ENCODE measurements at regions not wholly inside any gene's neighbourhood (a gene's known extent, or its start where the extent isn't known, plus 50 kb on each side); places are given as distances from the start of the nearest gene placed in this dataset.

DNA sequence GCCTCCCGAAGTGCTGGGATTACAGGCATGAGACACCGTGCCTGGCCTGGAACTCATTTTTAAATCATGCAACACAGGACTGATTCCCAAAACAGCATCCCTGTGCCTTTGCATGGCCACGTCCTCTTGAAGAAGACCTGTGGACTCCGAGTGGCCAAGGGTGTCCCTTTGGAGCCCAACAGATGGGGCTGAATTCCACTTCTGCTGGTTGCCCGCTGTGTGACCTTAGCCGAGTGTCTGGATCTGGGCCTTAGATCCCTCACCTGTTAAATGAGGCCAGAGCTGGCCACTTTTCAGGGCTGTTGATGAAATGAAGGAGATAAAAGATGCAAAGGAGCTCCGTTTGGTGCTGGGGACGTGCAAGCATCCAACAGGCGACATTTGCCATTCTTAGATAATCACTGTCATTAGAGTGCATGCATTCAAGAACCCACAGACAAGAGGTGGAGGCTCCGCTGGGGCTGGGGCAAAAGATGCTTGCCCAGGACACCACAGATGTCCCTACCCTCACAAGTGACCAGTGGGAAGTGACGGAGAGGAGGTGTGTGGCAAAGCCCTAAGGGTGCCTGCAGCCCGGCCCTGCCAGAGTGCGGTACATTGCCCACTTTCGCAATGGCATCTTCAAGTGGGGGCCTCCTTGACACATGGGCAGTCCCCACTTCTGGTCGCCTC is 354.1 kb upstream of the TNRC6C start:
- TF ChIP-seq, protein P1, sequence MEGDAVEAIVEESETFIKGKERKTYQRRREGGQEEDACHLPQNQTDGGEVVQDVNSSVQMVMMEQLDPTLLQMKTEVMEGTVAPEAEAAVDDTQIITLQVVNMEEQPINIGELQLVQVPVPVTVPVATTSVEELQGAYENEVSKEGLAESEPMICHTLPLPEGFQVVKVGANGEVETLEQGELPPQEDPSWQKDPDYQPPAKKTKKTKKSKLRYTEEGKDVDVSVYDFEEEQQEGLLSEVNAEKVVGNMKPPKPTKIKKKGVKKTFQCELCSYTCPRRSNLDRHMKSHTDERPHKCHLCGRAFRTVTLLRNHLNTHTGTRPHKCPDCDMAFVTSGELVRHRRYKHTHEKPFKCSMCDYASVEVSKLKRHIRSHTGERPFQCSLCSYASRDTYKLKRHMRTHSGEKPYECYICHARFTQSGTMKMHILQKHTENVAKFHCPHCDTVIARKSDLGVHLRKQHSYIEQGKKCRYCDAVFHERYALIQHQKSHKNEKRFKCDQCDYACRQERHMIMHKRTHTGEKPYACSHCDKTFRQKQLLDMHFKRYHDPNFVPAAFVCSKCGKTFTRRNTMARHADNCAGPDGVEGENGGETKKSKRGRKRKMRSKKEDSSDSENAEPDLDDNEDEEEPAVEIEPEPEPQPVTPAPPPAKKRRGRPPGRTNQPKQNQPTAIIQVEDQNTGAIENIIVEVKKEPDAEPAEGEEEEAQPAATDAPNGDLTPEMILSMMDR (IDR thresholded peaks at IDR 0.05; ENCODE audit: insufficient read depth, low read length, severe bottlenecking) = no peak
- H3K4me3 ChIP-seq (ENCODE audit: low read depth, low read length) = no peak overlapping the region
- no peak for DNase-seq (ENCODE audit: low read depth)
- no peak for FAIRE-seq
- H3K27me3 ChIP-seq (ENCODE audit: control insufficient read depth, insufficient read depth, low read length) = no peaks in the 10 kb centered on the region
- no peaks in the 10 kb centered on the region for H3K36me3 ChIP-seq (ENCODE audit: control insufficient read depth, insufficient read depth, low read length)

DNA sequence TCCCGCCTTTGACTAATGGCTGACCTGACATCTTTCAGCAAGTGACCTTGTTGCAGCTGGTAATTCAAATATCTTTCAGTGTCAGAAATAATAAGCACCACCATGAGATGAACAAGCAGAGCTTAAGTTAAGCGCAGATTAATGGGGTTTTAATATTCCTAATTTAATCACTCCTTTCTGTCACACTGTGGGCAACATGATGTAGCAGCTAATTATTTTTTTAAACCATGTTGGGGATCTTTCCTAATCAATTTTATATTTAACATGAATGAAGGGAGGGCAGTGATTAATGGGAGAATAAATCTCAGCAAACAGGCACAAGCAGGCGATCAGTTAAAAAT is 353.6 kb upstream of the TNRC6C start:
- Histone ChIP-seq H3K4me3 (ENCODE audit: low read depth, low read length) (no peak overlapping the region), H3K36me3 (ENCODE audit: control insufficient read depth, insufficient read depth, low read length) (no peaks in the 10 kb centered on the region), H3K27me3 (ENCODE audit: control insufficient read depth, insufficient read depth, low read length) (no peaks in the 10 kb centered on the region)
- TF ChIP-seq, protein P1 (IDR thresholded peaks at IDR 0.05; ENCODE audit: insufficient read depth, low read length, severe bottlenecking) = no peak
- FAIRE-seq = no peak
- DNase-seq (ENCODE audit: low read depth) = no peak

DNA sequence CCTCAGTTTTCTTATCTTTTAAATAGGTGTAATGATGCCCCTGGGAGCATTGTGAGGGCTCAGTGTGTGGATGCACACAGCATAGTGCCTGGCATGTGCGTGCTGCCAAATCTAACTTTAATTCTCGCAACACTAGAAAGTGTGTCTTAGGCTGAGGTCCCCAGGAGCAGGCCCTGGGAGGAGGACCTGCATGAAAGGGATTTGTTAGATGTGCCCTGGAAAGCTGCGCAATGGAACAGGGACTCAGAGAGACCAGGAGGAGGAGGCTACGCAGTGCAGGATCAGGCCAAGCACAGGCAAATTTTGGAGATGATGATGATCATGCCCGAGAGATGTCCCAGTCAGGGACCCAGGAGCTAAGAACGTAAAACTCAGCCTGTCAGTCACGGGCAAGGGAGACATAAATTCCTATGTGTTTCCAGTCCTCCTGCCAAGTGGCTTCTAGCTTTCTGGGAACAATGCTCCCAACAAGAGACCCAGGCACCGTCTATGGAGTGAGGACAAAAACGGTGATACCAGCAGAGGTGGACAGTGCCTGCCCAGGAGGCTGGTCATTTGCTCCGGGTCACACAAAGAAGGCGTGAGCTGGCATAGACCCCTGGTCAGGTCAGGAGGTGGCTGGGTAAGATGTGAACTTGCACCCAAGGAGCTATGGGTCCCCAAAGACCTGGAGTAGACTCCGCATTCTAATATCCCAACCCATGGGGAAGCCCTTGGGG is 352.2 kb upstream of the TNRC6C start:
- Histone ChIP-seq H3K36me3 (ENCODE audit: control insufficient read depth, insufficient read depth, low read length) (no peaks in the 10 kb centered on the region), H3K4me3 (ENCODE audit: low read depth, low read length) (no peak overlapping the region), H3K27me3 (ENCODE audit: control insufficient read depth, insufficient read depth, low read length) (no peaks in the 10 kb centered on the region)
- no peak for FAIRE-seq
- TF ChIP-seq, protein P1 (IDR thresholded peaks at IDR 0.05; ENCODE audit: insufficient read depth, low read length, severe bottlenecking) = no peak
- no peak for DNase-seq (ENCODE audit: low read depth)

DNA sequence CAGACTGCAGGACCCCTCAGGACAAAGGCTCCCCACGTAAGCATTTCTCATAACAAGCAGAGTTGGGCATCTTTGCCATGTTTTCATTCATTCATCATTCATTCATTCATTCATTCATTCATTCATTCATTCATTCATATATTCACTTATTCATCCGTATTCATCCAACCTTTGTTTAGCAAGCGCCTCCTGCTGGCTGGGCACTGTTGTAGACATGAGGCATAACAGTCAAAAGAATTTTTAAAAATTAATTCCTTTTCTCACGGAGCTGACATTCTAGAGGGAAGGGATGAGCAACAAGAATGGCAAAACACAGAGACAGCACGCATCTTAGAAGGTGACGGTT is 351.7 kb upstream of the TNRC6C start:
- H3K27me3 ChIP-seq (ENCODE audit: control insufficient read depth, insufficient read depth, low read length) = no peaks in the 10 kb centered on the region

DNA sequence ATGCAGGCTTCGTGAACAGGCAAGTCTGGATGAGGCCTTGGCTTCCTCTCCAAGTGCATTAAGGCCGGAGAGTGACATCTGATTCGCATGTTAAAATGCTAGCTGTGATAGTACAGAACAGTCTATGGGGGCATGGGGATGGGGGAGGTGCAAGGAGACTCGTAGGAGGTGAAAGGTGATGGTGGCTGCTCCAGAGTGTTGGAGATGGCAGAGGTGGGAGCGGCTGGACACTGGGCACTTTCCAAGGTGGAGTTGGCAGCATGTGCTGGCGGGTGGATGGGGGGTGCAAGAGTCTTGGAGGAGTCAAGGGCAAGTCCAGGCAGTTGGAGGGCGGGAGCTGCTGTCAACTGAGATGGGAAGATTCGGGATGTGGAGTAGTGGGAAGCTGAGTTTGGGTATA is 350.9 kb upstream of the TNRC6C start:
- no peak overlapping the region for H3K4me3 ChIP-seq (ENCODE audit: low read depth, low read length)
- DNase-seq (ENCODE audit: low read depth) = no peak
- no peaks in the 10 kb centered on the region for H3K27me3 ChIP-seq (ENCODE audit: control insufficient read depth, insufficient read depth, low read length)
- no peaks in the 10 kb centered on the region for H3K36me3 ChIP-seq (ENCODE audit: control insufficient read depth, insufficient read depth, low read length)
- FAIRE-seq = no peak
- TF ChIP-seq, protein P1 (IDR thresholded peaks at IDR 0.05; ENCODE audit: insufficient read depth, low read length, severe bottlenecking) = no peak

More for the DNA sequence above, 351.7 kb upstream of the TNRC6C start:
- no peak for DNase-seq (ENCODE audit: low read depth)
- FAIRE-seq = no peak
- Histone ChIP-seq H3K36me3 (ENCODE audit: control insufficient read depth, insufficient read depth, low read length) (no peaks in the 10 kb centered on the region), H3K4me3 (ENCODE audit: low read depth, low read length) (no peak overlapping the region)
- TF ChIP-seq, protein P1 (IDR thresholded peaks at IDR 0.05; ENCODE audit: insufficient read depth, low read length, severe bottlenecking) = no peak

DNA sequence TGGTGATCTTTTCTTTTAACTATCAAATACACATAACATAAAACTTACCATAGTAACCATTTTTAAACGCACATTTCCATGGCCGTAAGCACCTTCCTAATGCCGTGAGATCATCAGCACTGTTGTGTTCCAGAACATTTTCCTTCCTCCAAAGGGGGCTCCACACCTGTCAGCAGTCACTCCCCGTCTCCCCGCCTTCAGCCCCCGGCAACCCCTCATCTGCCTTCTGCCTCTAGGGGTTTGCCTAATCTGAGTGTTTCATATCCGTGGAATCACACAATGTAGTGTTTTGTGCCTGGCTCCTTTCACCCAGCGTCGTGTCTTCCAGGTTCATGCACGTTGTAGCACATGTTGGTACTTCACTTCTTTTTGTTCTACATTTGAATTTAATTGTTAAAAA is 350.1 kb upstream of the TNRC6C start:
- H3K4me3 ChIP-seq (ENCODE audit: low read depth, low read length) = no peak overlapping the region
- DNase-seq (ENCODE audit: low read depth) (no peak), FAIRE-seq (no peak)
- H3K36me3 ChIP-seq (ENCODE audit: control insufficient read depth, insufficient read depth, low read length) = no peaks in the 10 kb centered on the region
- TF ChIP-seq, protein P1 (IDR thresholded peaks at IDR 0.05; ENCODE audit: insufficient read depth, low read length, severe bottlenecking) = no peak
- H3K27me3 ChIP-seq (ENCODE audit: control insufficient read depth, insufficient read depth, low read length) = no peaks in the 10 kb centered on the region

All from bronchial epithelial cell (primary cell).